K562 (cell line): ENCODE measurements at regions not wholly inside any gene's neighbourhood (a gene's known extent, or its start where the extent isn't known, plus 50 kb on each side); places are given as distances from the start of the nearest gene placed in this dataset.

Experiments used
- ATAC-seq: fragments of 200-7000 bp; cut with Tn5 transposase; 3 replicates; pipeline ENCODE4 v1.9.1; 2020; ENCODE audit warnings: moderate library complexity
- BruUV-seq: library from RNA; stranded (reverse); fragments of 400-500 nt; replicated peaks from 2 replicates; lab custom pipeline; 2021; lab: Mats Ljungman, UMichigan
- CTCF ChIA-PET: fragments of 300-600 bp; formaldehyde crosslinking; extraction: SDS; loops from one replicate; lab custom pipeline; 2021; ENCODE audit warnings: low intra/inter-chr PET ratio; lab: Yijun Ruan, JAX
- POLR2A ChIA-PET: fragments of 300-600, 350-650 bp; sonication (Branson Sonifier 250); formaldehyde crosslinking; extraction: SDS; loops from one replicate; lab custom pipeline; 2021; ENCODE audit warnings: antibody characterized with exemption, inconsistent platforms; lab: Yijun Ruan, JAX
- DNase-seq, 4 experiments: peaks; one replicate each; pipeline versions ENCODE4 v3.0.0 to v3.0.0-alpha.2; 2011 to 2018; ENCODE audit warnings: low spot score in 3 of 4, mixed read lengths in 3 of 4; ENCODE audit errors: extremely low read depth in 1 of 4
- FAIRE-seq: peaks from 2 replicates; lab custom pipeline; 2011; peaks lifted over from hg19 to GRCh38; lab: Jason Lieb, UNC
- H2AFZ ChIP-seq: 2 replicates; pipeline ENCODE4 v1.6.0; 2011; ENCODE audit warnings: low read depth, low read length, control low read depth, inconsistent platforms
- H3K27ac ChIP-seq: fragments of 200-600 bp; 3 replicates; pipeline ENCODE4 v1.8.0; 2011; ENCODE audit warnings: low read depth, mild to moderate bottlenecking, control low read depth, inconsistent platforms, low read length, moderate library complexity, mixed read lengths; ENCODE audit errors: extremely low read depth
- H3K27me3 ChIP-seq, 2 experiments: fragments of 300-600 bp in 1 of 2; 2 replicates in 1 of 2; 3 replicates in 1 of 2; pipeline versions ENCODE4 v1.6.0 to v1.8.0; 2011; ENCODE audit warnings: inconsistent platforms in 2 of 2, low read length in 2 of 2, mild to moderate bottlenecking in 1 of 2, mixed read lengths in 1 of 2, moderate library complexity in 1 of 2; ENCODE audit not compliant: control insufficient read depth in 2 of 2, insufficient read depth in 2 of 2
- H3K36me3 ChIP-seq: fragments of 300-600 bp; 3 replicates; pipeline ENCODE4 v1.8.0; 2011; ENCODE audit warnings: mild to moderate bottlenecking, low read length, inconsistent platforms; ENCODE audit not compliant: control insufficient read depth, insufficient read depth
- H3K4me1 ChIP-seq, 2 experiments: fragments of 200-600 bp in 1 of 2; replicated peaks in 1 of 2; 2 replicates in 1 of 2; 3 replicates in 1 of 2; pipeline versions ENCODE4 v1.5.1 to v1.8.0; 2011; ENCODE audit warnings: inconsistent platforms in 2 of 2, low read length in 2 of 2, mild to moderate bottlenecking in 1 of 2, mixed read lengths in 1 of 2, moderate library complexity in 1 of 2; ENCODE audit not compliant: control insufficient read depth in 2 of 2, insufficient read depth in 2 of 2
- H3K4me2 ChIP-seq: 2 replicates; pipeline ENCODE4 v1.6.1; 2011; ENCODE audit warnings: low read length, control low read depth, inconsistent platforms, mixed read lengths; ENCODE audit not compliant: insufficient read depth
- H3K4me3 ChIP-seq: fragments of 200-600 bp; sonication (generic), shearing (Covaris generic); 2 replicates; pipeline ENCODE4 v1.5.1; 2016; ENCODE audit warnings: control low read depth, inconsistent platforms
- H3K79me2 ChIP-seq: fragments of 200-600 bp; 3 replicates; pipeline ENCODE4 v1.8.0; 2011; ENCODE audit warnings: low read length, inconsistent platforms; ENCODE audit not compliant: control insufficient read depth, insufficient read depth
- H3K9ac ChIP-seq, 2 experiments: 2 replicates each; pipeline versions ENCODE4 v1.6.0 to v1.6.1; 2011; ENCODE audit warnings: low read depth in 2 of 2, low read length in 2 of 2, control low read depth in 1 of 2, inconsistent platforms in 1 of 2, mild to moderate bottlenecking in 1 of 2, mixed read lengths in 1 of 2; ENCODE audit not compliant: insufficient read depth in 1 of 2
- H3K9me1 ChIP-seq: one replicate; pipeline ENCODE4 v1.6.0; 2011; ENCODE audit warnings: inconsistent platforms, mild to moderate bottlenecking, low read length, moderate library complexity; ENCODE audit not compliant: control insufficient read depth, insufficient read depth
- H3K9me3 ChIP-seq: replicated peaks from 2 replicates; pipeline ENCODE4 v1.5.1; 2011; ENCODE audit warnings: low read depth, low read length, inconsistent platforms; ENCODE audit not compliant: control insufficient read depth, insufficient read depth
- H4K20me1 ChIP-seq: replicated peaks from 2 replicates; pipeline ENCODE4 v1.6.1; 2011; ENCODE audit warnings: low read length, inconsistent platforms, mixed read lengths; ENCODE audit not compliant: control insufficient read depth, insufficient read depth
- CXXC5 ChIP-seq: fragments of 250-450 bp; sonication (Bioruptor Pico); IDR thresholded peaks from 2 replicates; pipeline ENCODE4 v1.8.0; 2022; ENCODE audit warnings: inconsistent platforms, mild to moderate bottlenecking, moderate library complexity
- E4F1 ChIP-seq: fragments of 250-450 bp; sonication (Bioruptor Pico); IDR thresholded peaks from 2 replicates; pipeline ENCODE4 v1.5.0; 2021; ENCODE audit warnings: mild to moderate bottlenecking, borderline replicate concordance
- FOXA1 ChIP-seq: fragments of 450-650 bp; IDR thresholded peaks from 2 replicates; pipeline ENCODE4 v1.6.1; 2016; ENCODE audit warnings: mild to moderate bottlenecking, borderline replicate concordance
- SIX5 ChIP-seq, 2 experiments: IDR thresholded peaks; 2 replicates each; pipeline ENCODE4 v1.6.1; 2011; ENCODE audit warnings: low read length in 2 of 2, borderline replicate concordance in 1 of 2, low read depth in 1 of 2, mild to moderate bottlenecking in 1 of 2, moderate library complexity in 1 of 2; ENCODE audit not compliant: insufficient read depth in 1 of 2
- SMAD3 ChIP-seq: fragments of 450-650 bp; formaldehyde crosslinking; conservative IDR thresholded peaks from 2 replicates; pipeline ENCODE4 v1.4.0; 2020; ENCODE audit warnings: mild to moderate bottlenecking
- TGIF2 ChIP-seq: sonication (generic); formaldehyde crosslinking; IDR thresholded peaks from 2 replicates; pipeline ENCODE4 v1.8.1; 2022; ENCODE audit warnings: mild to moderate bottlenecking, missing genetic modification reagents, moderate library complexity
- ZNF133 ChIP-seq: fragments of 250-450 bp; sonication (Bioruptor Pico); IDR thresholded peaks from 2 replicates; pipeline ENCODE4 v1.4.0; 2020; ENCODE audit warnings: mild to moderate bottlenecking
- ZNF551 ChIP-seq: fragments of 250-450 bp; sonication (Bioruptor Pico); IDR thresholded peaks from 2 replicates; pipeline ENCODE4 v1.5.0; 2021; ENCODE audit warnings: mild to moderate bottlenecking, moderate library complexity
- ZNF609 ChIP-seq: sonication (generic); formaldehyde crosslinking; IDR thresholded peaks from 2 replicates; pipeline ENCODE4 v1.8.1; 2023; ENCODE audit warnings: missing genetic modification reagents, mild to moderate bottlenecking, borderline replicate concordance
- WGBS: fragments of 100-300 bp; shearing (Covaris generic); methylation state at CpG from one replicate; pipeline ENCODE4 v1.1.6; 2016; ENCODE audit warnings: low coverage, mixed read lengths; ENCODE audit not compliant: insufficient coverage; ENCODE audit errors: missing lambda C conversion rate; 5-methylcytosine and 5-hydroxymethylcytosine counted together
- in situ Hi-C: fragments of 300-500 bp; cut with MboI; formaldehyde crosslinking; loops from 4 replicates; pipeline ENCODE4 v1.15.0; 2018; ENCODE audit warnings: inconsistent platforms, mixed read lengths
- intact Hi-C: fragments of 100-400 bp; cut with micrococcal nuclease; formaldehyde crosslinking; loops from 2 replicates; pipeline ENCODE4 v1.14.2; 2022

- Histone ChIP-seq H3K79me2 (no peaks in the 10 kb centered on the region), H4K20me1 (no peaks in the 10 kb centered on the region; the same call in 1 of the 2 replicates), H3K27ac (no peak overlapping the region), H3K4me1 (no peaks in the 10 kb centered on the region), H3K4me3 (no peak overlapping the region), H3K4me2 (no peak overlapping the region), H3K36me3 (no peaks in the 10 kb centered on the region), H3K9me3 (no peaks in the 10 kb centered on the region), H3K9ac (no peak overlapping the region), H3K27me3 (no peaks in the 10 kb centered on the region), H3K9me1 (no peaks in the 10 kb centered on the region), H2AFZ (no peak overlapping the region)
- FAIRE-seq (no peak), DNase-seq (no peak), ATAC-seq (no peak)
- 0% methylated on average over 1 of the region's 1 CpG for WGBS
- in situ Hi-C loops = no loop called here
- TF ChIP-seq CXXC5 (CRISPR knock-in tag) (no peak), E4F1 (CRISPR knock-in tag) (no peak), TGIF2 (no peak), ZNF133 (no peak), SIX5 (IDR thresholded peaks at IDR 0.05; ENCODE audit: borderline replicate concordance in 1 of 2, insufficient read depth in 1 of 2, low read depth in 1 of 2, low read length in 2 of 2) (no peak), ZNF609 (no peak), FOXA1 (no peak), SMAD3 (CRISPR knock-in tag) (no peak), ZNF551 (CRISPR knock-in tag) (no peak)
- POLR2A ChIA-PET = no interaction called here
- CTCF ChIA-PET = no interaction called here
- no TSS peak for BruUV-seq
- intact Hi-C loops = no loop called here
These were observed 300.1 kb upstream of the NCAM1 start for GRCh38 chr11:112661146-112661545.
